ENCODE measurements at regions not wholly inside any gene's neighbourhood (a gene's known extent, or its start where the extent isn't known, plus 50 kb on each side); places are given as distances from the start of the nearest gene placed in this dataset.

DNA sequence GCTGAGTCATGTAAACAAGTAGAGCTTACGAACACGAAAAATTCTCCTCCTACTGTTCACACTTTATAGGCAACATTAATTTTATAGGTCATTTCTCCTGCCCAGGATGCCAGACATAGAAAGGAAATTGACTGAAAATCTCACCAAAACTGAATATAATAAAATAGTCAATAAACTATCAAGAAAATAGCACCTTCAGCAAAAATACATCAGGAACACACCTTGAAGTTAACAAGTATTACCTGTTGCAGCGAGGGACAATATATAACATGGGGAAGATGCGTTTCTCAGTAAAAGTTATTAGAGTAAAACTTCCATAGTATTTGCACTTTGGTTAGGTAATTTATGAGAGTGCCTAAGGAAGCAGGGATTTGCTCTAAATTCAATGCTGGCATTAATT, 344.6 kb downstream of the KCNJ3 start:
- TF ChIP-seq, protein P1, sequence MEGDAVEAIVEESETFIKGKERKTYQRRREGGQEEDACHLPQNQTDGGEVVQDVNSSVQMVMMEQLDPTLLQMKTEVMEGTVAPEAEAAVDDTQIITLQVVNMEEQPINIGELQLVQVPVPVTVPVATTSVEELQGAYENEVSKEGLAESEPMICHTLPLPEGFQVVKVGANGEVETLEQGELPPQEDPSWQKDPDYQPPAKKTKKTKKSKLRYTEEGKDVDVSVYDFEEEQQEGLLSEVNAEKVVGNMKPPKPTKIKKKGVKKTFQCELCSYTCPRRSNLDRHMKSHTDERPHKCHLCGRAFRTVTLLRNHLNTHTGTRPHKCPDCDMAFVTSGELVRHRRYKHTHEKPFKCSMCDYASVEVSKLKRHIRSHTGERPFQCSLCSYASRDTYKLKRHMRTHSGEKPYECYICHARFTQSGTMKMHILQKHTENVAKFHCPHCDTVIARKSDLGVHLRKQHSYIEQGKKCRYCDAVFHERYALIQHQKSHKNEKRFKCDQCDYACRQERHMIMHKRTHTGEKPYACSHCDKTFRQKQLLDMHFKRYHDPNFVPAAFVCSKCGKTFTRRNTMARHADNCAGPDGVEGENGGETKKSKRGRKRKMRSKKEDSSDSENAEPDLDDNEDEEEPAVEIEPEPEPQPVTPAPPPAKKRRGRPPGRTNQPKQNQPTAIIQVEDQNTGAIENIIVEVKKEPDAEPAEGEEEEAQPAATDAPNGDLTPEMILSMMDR (IDR thresholded peaks at IDR 0.05) = no peak
- no peak for TF ChIP-seq POLR2A (IDR thresholded peaks at IDR 0.05)
